ENCODE measurements at regions not wholly inside any gene's neighbourhood (a gene's known extent, or its start where the extent isn't known, plus 50 kb on each side); places are given as distances from the start of the nearest gene placed in this dataset.
"Not testable (repeated sequence)": the region's sequence is repeated elsewhere in the genome, so short reads cannot be mapped to it uniquely, and the experiment has no call there.

DNA sequence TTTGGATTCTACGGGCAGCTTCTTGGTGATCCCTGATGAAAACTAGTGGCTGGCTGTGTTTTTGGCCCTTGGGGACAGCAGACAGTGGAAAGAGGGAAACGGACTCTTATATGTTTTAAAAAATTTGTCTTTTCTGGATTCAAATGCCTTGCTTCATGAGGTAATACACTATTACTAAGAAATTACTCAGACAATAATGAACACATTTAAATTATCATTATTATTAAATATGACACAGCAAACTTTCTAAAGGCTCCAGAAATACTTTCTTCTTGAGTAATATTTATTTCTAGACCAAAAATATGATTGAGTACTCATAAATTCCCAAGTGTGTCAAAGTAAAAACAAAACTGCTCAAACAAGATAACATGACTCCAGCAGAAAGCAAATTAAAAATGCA is 520.7 kb upstream of the AADAT start:
- DNase-seq (ENCODE audit: low read depth, low spot score) = no peak

DNA sequence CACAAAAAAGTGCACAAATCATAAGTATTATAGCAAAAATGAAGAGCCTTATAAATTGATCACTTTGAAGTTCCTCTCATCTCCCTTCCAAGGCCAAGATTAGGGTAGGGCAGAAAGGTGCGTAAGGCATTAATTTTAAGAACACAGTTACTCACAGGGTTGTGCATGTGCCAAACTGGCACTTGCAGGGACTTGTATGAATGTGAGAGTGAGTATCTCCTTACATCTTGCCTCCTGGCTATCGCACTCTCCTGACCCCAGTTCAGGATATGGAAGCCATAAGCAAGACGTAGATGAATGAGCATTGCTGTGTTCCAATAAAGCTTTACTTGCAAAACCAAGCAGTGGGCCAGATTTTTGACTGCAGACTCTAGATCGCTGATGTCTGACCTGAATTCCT is 510.1 kb upstream of the AADAT start:
- DNase-seq (ENCODE audit: low read depth, low spot score) = no peak

DNA sequence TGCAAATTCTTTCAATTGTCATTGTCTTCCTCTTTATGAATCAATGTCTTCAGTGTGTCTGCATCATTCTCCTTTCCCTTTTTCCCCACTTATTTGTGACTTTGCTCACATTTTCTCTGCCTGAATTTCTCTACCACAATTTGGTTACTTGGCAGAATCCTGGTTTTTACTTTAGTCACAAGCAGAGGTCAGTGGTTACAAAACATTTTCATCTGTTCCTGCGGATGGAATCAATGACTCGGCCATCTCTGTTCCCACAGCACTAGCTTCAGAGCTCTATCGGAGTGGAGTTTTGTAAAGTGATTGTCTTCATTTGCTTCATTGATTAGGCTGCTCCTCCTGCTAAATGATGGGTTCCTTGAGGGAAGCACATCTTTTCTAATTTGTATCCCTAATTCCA is 501.3 kb upstream of the AADAT start:
- DNase-seq (ENCODE audit: low read depth, low spot score) = no peak

DNA sequence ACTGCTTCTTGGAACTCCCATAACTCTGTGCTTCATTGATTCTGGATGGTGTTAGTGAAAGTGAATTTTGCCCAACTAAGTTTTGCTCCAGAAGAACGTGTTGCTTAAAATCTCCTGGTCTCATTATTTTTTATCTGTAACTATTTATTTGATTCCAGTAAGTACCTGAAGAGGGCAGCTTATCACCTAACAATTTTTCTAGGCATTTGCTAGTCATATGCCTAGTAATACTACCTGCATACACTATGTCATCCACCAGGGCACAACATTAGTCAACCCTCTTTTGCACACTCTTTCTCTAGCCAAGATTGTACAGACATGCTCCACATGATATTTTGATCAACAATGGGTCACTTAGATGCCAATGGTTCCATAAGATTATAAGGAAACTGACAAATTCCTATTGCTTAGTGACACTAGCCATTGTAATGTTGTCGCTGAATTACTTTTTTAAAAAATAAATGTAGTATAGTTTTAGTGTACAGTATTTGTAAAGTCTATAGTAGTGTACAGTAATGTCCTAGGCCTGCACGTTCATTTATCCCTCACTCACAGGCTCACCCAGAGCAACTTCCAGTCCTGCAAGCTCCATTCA is 499.9 kb upstream of the AADAT start:
- no peak for DNase-seq (ENCODE audit: low read depth, low spot score)

DNA sequence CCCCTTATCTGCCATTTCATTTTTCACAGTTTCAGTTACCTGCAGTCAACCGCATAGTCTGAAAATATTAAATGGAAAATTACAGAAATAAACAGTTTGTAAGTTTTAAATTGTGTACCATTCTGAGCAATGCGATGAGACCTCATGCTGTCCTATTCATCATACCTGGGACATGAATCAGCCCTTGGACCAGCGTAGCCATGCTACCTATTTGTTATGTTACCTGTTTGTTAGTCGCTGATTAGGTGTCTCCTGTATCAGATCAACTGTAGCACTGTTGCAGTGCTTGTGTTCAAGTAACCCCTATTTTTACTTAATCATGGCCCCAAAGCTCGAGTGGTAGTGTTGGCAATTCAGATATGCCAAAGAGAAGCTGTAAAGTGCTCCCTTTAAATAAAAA is 492.2 kb upstream of the AADAT start:
- no peak for DNase-seq (ENCODE audit: low read depth, low spot score)

DNA sequence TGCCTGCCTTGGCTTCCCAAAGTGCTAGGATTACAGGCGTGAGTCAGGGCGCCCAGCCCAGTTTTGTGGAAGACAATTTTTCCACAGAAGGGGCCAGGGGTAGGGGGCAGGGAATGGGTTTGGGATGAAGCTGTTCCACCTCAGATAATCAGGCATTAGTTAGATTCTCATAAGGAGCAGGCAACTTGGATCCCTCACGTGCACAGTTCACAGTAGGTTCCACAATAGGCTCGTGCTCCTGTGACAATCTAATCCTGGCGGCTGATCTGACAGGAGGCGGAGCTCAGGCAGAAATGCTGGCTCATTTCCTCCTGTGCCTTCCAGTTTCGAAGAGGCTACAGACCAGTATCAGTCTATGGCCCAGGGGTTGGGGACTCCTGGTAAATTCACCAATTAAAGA is 491.6 kb upstream of the AADAT start:
- no peak for DNase-seq (ENCODE audit: low read depth, low spot score)

DNA sequence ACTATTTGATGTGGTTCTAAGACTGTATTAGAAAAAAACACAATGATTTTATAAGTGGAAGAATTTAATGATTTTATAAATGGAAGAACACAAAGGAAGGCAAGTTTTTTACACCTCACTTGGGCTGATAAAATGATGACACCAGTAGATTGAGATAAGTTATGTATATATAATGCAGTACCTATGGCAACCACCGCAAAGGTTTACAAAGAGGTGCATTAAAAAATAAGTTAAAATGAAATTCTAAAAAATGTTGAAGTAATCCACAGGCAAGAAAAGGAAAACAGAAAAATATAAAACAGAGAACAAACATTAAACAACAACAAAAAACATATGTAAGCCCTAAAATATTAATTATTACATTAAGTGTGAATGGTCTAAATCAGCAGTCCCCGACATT is 490.9 kb upstream of the AADAT start:
- DNase-seq (ENCODE audit: low read depth, low spot score) = no peak

DNA sequence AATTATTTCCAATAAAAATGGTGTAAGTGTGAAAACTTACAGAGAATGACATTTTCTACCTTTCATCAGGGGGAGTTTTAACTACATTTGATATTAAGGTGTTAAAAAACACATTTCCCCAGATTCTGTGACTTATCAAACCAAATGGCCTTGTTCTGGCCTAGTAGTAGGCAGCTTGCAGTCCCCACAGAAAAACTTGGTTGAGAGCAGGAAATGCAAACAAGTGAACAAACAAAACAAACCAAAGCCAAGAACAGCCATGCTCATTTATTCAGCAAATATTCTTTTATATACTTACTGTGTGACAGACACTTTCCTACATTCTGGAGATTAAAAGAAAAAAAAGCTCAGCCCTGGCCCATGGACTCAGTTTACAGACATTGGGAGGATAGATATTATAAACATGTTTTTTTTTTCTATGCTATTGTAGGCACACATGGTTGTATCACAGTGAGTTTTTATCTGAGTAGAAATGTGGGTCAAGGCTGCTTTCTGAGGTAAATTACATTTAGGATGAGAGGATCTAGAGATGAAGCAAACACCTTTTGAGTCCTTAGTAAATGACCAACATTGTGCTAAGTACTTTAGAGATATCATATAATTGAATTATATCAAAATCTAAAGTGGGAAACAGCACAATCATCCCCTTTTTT is 449.2 kb upstream of the AADAT start:
- DNase-seq (ENCODE audit: low read depth, low spot score) = no peak

DNA sequence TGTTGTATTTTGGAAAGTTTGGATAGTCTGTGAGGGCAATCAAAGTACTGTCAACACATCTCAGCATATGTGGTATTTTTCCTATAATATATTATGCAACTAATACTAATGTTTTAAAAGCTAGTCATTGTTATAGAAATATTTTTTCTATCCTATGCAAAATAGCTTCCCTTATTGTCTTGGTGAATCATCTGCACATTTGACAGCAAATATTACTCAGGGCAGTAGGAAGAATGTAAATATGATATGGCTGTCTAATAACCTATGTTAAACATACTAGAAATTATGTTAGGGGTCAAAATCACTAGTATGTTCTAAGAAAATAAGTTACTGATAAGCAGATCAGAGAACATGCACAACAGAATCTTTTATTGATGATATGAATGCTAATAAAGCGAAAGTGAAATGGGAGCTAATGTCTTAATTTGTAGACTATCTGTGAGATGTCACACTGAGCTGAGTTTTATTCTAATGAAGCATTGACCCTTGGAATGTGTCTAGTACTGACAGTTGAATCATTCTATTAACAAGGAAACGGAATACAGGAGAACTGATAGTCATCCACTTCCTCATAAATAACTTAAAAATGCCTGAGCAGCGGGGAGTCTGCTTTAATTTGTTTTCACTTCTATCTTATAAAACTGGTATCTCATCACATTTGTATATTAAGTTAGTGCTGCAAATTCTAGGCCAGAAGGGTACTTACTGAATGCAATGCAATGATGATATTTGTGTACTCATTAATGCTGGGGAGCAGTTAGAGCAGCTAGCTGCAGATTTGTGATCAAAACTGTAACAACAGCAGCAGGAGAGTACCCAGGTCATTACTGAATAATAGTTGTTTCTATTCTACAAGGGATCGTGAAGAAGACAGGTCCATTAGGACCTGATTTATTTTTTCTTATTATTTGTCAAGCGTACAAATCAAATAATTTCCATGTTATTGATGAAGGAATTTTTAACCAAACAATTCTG is 440.3 kb upstream of the AADAT start:
- DNase-seq (ENCODE audit: low read depth, low spot score) = no peak

DNA sequence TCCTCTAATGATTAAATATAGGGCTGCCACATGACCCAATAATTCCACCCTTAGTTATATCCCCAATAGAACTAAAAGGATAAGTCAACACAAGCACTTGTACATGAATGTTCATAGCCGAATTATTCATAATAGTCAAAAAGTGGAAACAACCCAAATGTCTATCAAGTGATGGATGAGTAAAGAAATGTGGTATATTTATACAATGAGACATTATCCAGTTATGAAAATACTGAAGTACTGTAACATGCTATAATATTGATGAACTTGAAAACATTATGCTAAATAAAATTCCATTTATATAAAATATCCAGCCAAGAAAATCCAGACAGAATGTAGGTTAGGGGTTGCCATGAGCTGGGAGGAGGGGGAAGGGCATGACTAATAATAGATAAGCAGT is 436.7 kb upstream of the AADAT start:
- no peak for DNase-seq (ENCODE audit: low read depth, low spot score)

DNA sequence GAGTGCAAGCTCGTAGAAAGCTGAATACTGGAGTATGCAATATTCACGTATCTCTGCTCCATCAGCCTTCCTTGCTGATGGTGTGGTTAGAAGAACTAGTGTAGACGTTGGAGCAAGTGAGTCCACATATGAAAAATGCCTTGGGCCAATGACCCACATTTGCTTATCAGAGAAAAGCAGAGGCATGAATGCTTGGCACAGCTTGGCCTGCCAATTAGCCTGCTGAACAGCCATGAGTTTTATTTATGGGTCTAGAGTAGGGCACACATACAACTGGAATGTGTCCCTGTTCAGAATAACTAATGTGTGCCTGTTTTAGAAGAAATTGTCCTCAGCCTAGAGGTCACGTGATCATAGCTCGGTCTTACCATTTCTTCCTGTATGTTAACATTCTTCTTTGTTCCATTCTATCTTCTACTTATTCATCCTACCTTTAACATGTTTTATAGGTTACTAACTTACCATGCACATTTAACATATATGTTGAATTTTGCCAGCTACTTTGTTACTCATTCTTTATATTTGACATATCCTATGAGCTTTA is 432.7 kb upstream of the AADAT start:
- DNase-seq (ENCODE audit: low read depth, low spot score) = no peak

DNA sequence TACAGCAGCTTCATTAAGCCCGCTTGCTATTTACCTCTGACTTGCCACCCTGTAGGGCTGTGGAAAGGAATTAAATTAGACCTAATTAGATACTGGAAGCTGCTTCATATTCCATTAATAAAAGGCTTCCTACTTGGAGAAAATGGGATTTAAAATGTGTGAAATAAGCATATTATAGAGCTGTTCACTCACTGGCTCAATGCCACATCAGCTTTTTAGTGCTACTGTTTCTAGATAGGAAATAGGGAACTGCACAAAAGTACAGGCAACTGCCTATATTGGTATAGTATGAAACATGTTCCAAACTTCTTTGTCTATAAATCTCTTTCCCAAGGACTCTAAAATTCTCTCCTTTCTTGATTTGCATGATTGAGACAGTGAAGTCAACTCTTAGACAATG is 407.9 kb upstream of the AADAT start:
- no peak for DNase-seq (ENCODE audit: low read depth, low spot score)

DNA sequence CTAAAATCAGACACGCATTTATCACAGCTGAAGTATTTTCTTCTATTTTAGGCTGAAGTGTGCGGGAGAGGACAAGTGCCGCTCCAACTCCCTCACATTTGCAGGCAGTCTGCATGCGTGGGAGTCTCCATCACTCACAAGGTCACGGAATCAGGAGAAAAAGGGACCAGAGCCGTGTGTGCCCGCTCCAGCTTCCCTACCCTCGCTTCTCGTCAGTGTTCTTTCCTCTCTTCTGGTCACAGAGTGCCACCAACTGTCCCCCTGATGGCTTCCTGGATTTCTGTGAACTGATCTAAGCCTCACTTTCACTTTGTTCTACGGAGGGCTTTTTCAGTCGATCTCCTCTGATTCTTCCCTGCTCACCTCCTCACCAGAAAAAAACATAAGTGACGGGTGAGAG is 407.4 kb upstream of the AADAT start:
- no peak for DNase-seq (ENCODE audit: low read depth, low spot score)

DNA sequence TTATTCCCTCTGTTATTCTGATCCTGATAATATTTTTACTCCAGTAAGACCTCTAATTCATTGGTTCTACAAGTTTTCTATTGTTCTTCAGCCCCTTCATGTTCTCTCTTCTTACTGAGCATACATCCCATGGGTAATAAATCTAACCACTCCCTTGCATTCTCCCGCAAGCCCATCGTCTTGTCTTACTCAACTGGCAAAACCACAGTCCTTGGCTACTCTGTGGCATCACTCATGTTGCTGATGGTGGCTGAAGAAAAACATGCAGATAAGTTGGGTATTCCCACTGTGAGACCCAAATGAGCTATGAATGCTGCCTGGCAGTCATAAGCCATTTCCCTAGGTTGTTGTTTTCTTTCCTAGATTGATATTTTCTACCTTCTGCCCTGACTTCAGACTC is 402.2 kb upstream of the AADAT start:
- no peak for DNase-seq (ENCODE audit: low read depth, low spot score)

DNA sequence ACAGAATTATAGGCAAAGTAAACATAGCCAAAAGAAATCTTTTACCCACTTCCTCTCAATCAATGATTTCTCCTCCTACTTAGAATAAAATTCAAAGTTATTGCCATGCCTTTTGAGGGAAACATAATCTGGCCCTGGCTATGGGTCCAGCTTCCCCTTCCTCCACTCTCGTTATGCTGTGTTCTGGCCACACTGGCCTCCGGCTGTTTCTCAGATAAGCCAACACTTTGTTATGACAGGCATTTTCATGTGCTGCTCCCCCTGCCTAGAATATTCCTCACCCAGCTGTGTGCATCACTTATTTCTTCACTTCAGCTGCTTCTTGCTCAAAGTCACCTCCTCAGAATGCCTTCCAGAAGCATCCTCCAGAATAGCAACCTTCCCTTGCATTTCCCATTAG is 386.6 kb upstream of the AADAT start:
- no peak for DNase-seq (ENCODE audit: low read depth, low spot score)

DNA sequence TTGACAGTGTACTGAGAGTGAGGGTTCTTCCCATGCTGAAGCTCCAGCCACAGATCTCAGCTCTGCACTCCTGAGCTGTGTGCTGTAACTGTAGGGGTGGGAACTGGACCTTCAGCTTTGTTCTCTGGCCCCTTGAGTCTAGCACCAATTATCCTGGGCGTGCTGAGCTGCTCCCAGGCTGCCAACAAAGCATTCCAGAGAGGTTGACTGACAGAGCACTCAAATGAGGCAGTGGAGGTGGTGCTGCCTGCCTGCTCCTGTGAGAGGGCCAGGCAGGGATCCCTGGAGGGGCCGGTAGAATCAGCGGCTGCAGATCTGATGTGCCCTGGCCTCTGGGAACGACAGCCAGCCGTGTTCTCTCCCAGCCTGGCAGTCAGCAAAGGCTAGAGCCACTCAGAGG is 375.7 kb upstream of the AADAT start:
- no peak for DNase-seq (ENCODE audit: low read depth, low spot score)

DNA sequence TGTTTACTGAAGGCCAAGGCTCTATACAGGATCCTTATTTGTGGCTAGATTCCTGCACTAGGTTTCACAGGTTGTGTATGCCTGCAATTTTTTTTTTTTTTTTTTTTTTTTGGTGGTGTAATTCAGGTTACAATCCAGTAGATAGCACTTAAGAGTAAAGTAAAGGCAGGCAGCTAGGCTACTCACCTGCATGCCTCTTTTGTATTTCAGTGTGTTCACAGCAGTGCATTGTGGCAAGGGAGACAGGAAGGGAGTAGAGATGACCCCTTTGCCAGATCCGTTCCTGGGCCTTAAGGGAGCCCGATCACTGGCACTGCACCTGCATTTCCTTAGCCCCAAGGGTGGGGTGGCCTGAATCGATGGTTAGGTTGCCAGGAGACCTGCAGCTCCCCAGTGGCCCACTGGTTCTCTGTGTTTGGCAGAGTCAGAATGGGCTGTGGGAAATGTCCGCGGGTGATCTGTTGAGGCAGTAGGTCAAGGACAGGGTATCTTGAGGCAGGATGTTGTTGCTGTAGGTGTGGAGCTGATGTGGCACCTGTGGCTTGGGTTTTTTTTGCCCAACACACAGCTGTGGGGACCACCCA is 374.9 kb upstream of the AADAT start:
- DNase-seq (ENCODE audit: low read depth, low spot score) = no peak

DNA sequence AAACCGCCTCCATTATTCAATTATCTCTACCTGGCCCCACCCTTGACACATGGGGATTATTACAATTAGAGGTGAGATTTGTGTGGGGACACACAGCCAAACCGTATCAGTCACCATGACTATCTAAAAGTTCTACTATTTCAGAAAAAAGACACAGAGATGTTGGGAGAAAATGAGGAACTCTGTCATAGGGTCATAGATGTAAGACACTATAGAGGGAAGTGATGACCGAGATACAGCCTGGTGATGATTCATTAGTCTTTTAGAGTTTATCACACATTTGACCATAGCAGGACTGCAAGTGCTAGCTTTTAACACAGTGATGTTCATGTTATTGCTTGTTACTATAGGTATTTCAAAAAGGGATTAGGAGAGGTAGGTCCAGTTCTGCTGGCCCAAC is 357.0 kb upstream of the AADAT start:
- no peak for DNase-seq (ENCODE audit: low read depth, low spot score)

DNA sequence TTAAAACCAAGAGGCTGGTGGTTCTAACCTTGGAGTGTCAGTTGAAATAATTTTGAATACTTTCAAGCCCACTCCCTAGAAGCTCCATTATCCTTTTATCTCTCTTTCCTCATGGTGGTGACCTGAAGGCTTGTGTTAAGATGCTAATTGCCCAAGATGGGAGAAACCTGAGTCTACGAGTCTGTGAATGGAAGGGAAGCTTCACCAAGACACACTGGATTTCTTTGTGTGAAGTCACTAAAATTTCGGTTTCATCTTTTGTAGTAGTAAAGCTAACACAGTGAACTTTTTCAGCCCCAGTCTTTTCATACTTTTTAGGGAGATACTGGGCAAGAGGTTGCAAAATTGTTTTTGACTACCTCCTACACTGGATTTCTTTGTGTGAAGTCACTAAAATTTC is 351.4 kb upstream of the AADAT start:
- DNase-seq (ENCODE audit: low read depth, low spot score) = not testable (repeated sequence)

DNA sequence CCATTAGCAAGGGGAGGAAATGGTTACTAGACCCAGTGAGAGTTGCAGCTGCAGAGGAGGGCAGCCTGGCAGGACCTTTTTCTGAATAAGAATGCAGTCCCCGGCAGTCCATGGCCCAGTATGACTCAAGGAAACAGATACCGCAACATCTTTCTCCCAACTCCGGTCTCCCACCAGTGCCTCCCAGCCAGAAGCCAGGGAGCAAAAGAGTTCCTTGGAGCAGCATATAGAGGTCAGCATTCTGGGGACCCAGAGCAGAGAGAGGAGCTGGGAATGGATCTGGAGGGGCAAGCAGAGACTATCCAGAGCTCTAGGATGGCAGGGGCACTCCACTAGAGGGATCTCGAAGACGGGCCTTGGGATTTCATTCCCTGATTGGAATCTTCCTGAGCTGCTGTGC is 339.2 kb upstream of the AADAT start:
- no peak for DNase-seq (ENCODE audit: low read depth, low spot score)

DNA sequence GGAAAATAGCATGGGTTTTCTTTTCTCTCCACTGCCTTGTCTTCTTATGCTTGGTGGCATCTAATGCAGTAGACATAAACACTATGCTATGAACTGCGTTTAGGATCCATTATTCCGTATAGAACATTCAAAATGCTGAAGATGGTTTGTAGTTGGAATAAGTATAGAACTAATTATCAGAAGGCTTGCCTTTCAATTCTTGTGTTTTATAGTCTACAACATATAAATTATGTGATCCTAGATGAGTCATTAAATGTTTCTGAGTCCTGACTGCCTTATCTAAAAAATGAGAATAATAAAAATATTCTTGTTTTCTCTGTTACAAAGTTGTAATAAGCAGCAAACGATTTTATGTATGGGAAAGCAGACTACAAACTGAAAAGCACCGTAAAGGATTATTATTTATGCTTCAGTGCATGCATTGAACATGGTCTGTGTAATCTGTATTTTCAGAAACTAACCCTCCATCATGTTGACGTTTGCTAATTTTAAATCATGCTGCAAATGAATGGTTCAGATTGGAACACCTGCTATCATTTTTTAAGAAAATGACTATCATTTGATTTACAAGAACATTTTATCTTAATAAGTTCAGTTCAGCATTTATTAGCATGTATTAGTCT is 335.9 kb upstream of the AADAT start:
- DNase-seq (ENCODE audit: low read depth, low spot score) = no peak

DNA sequence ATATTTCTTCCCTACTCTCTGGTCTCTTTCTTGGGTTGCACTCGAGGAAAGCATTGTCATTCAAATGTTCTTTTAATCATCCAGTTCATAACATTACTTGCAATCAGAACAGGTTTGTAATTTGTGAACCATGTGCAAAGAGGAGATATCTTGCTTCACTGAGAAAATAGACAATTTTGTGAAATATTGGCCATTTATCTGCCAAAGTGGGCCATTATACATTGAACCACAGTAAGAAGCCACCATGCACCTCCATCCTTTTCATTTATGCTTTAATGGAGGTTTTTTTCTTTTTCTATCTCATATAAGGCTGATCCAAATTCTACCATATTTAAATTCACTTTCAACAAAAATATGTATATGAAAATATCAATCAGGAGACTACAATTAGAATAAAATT is 335.3 kb upstream of the AADAT start:
- no peak for DNase-seq (ENCODE audit: low read depth, low spot score)
